Activated T-helper 1 cell treated with anti-CD3 and anti-CD28 coated beads, Interleukin-12 subunit alpha, Interleukin-12 subunit beta, Interleukin-2, Interleukin-4 antibody, amounts not matched to agents 30 ng/mL and 10 ng/mL and 1 ng/mL, durations not matched to agents 14 hours and 24 hours and 36 hours (primary cell): ENCODE measurements at regions not wholly inside any gene's neighbourhood (a gene's known extent, or its start where the extent isn't known, plus 50 kb on each side); places are given as distances from the start of the nearest gene placed in this dataset.

Experiments used
- DNase-seq: peaks from one replicate; pipeline ENCODE4 v3.0.0; 2021; ENCODE audit warnings: low spot score
- H3K27ac Mint-ChIP-seq: one replicate; pipeline ENCODE4 v1.8.0; 2021; ENCODE audit warnings: mild to moderate bottlenecking, mixed read lengths
- H3K27me3 Mint-ChIP-seq: one replicate; pipeline ENCODE4 v1.8.0; 2022; ENCODE audit warnings: mild to moderate bottlenecking, moderate library complexity, mixed read lengths; ENCODE audit not compliant: insufficient read depth
- H3K36me3 Mint-ChIP-seq: one replicate; pipeline ENCODE4 v1.8.0; 2021; ENCODE audit warnings: low read depth, mixed read lengths
- H3K4me1 Mint-ChIP-seq: one replicate; pipeline ENCODE4 v1.8.0; 2021; ENCODE audit warnings: low read depth, mixed read lengths
- H3K4me3 Mint-ChIP-seq: one replicate; pipeline ENCODE4 v1.8.0; 2021; ENCODE audit warnings: mild to moderate bottlenecking, moderate library complexity, mixed read lengths
- H3K9me3 Mint-ChIP-seq: one replicate; pipeline ENCODE4 v1.8.0; 2021; ENCODE audit warnings: mixed read lengths
- intact Hi-C: fragments of 100-400 bp; cut with micrococcal nuclease; formaldehyde crosslinking; loops from one replicate; pipeline ENCODE4 v1.15.1; 2024

DNA sequence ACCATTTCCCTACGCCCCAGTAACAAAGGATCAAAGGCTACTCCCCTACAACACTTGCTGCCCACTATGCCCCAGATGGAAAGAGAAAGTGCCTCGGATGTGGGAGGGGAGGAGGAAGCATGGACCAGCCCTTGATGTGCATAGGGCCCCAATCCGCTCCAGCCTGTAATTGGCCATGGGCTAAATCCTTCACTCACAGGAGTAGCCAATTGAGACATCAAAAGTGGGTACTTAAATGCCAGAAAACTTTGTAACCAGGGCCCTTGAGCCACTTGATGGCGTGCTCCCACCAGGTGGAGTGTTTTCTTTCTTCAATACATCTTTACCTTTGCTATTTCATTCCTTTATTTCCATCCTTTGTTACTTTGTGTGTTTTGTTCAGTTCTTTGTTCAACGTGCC, 500.5 kb upstream of the LRRN3 start:
- Mint-ChIP-seq H3K27ac (no peak overlapping the region), H3K4me3 (no peak overlapping the region), H3K36me3 (no peaks in the 10 kb centered on the region), H3K9me3 (no peaks in the 10 kb centered on the region), H3K4me1 (no peaks in the 10 kb centered on the region), H3K27me3 (peaks cover 5% of the 10 kb centered on the region)
- intact Hi-C loops: loop anchor here (2.0 kb wide), 1 partner anchor 508 kb away; no protein-coding TSS in a partner anchor
- no peak for DNase-seq

DNA sequence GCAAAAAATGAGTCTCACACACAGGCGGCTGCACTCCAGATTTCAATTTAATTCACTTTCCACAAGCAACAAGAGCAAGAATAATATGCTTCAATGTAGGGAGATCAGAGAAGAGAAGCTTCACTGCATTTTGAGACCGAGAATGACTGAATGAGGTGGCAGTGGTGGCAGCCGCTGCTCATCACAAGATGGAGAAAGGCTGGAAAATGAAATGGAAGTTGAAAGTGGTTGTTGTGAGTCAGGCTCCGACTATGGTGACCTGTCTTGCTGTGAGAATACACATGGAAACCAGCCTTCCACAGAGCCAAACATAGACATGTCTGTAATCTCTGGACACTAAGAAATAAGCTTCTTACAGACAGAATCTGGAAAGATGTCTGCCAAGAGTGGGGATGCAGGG, 499.6 kb upstream of the LRRN3 start:
- Mint-ChIP-seq H3K4me1 (no peaks in the 10 kb centered on the region), H3K4me3 (no peak overlapping the region), H3K36me3 (no peaks in the 10 kb centered on the region), H3K9me3 (no peaks in the 10 kb centered on the region), H3K27ac (no peak overlapping the region), H3K27me3 (peaks cover 5% of the 10 kb centered on the region)
- DNase-seq: no peak
- intact Hi-C loops: loop anchor here (2.0 kb wide), 1 partner anchor 507 kb away; no protein-coding TSS in a partner anchor

- Mint-ChIP-seq H3K27ac (no peak overlapping the region), H3K36me3 (no peaks in the 10 kb centered on the region), H3K4me3 (no peak overlapping the region), H3K4me1 (no peaks in the 10 kb centered on the region), H3K9me3 (no peaks in the 10 kb centered on the region), H3K27me3 (peaks cover 2% of the 10 kb centered on the region)
- intact Hi-C loops: no loop called here
- no peak for DNase-seq
These were observed 498.4 kb upstream of the LRRN3 start for GRCh38 chr7:110592557-110592956.

GRCh38 chr7:110593355-110593754, 497.6 kb upstream of the LRRN3 start:
- intact Hi-C loops: no loop called here
- no peaks in the 10 kb centered on the region for H3K36me3 Mint-ChIP-seq
- H3K27me3 Mint-ChIP-seq: no peaks in the 10 kb centered on the region
- no peak overlapping the region for H3K27ac Mint-ChIP-seq
- no peak overlapping the region for H3K4me3 Mint-ChIP-seq
- no peak for DNase-seq
- no peaks in the 10 kb centered on the region for H3K9me3 Mint-ChIP-seq
- no peaks in the 10 kb centered on the region for H3K4me1 Mint-ChIP-seq

DNA sequence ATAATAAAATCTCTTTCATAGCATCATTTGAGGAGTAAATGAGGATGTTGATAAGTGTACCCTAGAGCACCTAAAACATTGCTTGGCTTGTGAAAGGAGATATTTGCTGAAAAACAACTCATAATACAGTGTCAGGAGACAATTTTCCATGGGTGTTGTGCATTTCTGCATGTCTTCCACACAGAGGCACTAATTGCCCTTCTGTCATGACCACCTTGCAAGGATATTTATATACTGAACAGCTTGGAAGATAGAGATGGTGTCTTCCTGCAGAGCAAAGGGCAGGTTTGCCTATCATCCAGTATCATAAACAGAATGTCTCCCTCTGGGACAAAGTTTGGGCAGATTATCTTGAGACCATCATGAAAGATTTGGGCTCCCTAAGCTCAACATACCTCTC, 495.2 kb upstream of the LRRN3 start:
- Mint-ChIP-seq H3K4me3 (no peak overlapping the region), H3K27ac (no peak overlapping the region), H3K4me1 (no peaks in the 10 kb centered on the region), H3K27me3 (no peaks in the 10 kb centered on the region), H3K36me3 (no peaks in the 10 kb centered on the region), H3K9me3 (no peaks in the 10 kb centered on the region)
- intact Hi-C loops: no loop called here
- no peak for DNase-seq

- Mint-ChIP-seq H3K4me1 (no peaks in the 10 kb centered on the region), H3K27me3 (no peaks in the 10 kb centered on the region), H3K36me3 (no peaks in the 10 kb centered on the region), H3K4me3 (no peak overlapping the region), H3K27ac (no peak overlapping the region), H3K9me3 (no peaks in the 10 kb centered on the region)
- DNase-seq: no peak
- intact Hi-C loops: no loop called here
These were observed 490.0 kb upstream of the LRRN3 start for GRCh38 chr7:110600956-110601355.

GRCh38 chr7:110601710-110602109, 489.2 kb upstream of the LRRN3 start:
- intact Hi-C loops: no loop called here
- Mint-ChIP-seq H3K27ac (no peak overlapping the region), H3K27me3 (no peaks in the 10 kb centered on the region), H3K4me3 (no peak overlapping the region), H3K4me1 (no peaks in the 10 kb centered on the region), H3K9me3 (no peaks in the 10 kb centered on the region), H3K36me3 (no peaks in the 10 kb centered on the region)
- DNase-seq: no peak

DNA sequence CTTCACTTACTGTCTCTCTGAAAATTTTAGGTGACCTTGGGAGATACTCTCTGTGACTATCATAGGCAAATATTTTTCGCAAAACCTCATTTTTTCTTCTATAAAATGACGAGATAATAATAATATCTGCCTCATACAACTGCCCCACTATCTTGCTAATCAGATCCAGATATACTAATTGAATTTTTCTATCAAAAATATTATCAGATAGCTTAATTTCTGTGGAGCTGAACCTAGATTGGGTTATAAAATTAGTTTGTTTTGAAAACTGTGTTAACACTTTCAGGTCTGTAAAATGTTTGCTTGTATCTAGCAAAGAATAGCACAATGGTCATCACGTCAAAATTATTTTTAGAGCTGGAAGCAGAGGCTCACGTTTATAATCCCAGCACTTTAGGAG, 486.7 kb upstream of the LRRN3 start:
- no peak overlapping the region for H3K27ac Mint-ChIP-seq
- H3K9me3 Mint-ChIP-seq: peaks cover 4% of the 10 kb centered on the region
- intact Hi-C loops: no loop called here
- H3K27me3 Mint-ChIP-seq: no peaks in the 10 kb centered on the region
- peaks cover 4% of the 10 kb centered on the region for H3K4me1 Mint-ChIP-seq
- no peaks in the 10 kb centered on the region for H3K36me3 Mint-ChIP-seq
- H3K4me3 Mint-ChIP-seq: no peak overlapping the region
- DNase-seq: no peak

GRCh38 chr7:110604885-110605284, 486.0 kb upstream of the LRRN3 start:
- H3K27me3 Mint-ChIP-seq: no peaks in the 10 kb centered on the region
- no peak overlapping the region for H3K27ac Mint-ChIP-seq
- intact Hi-C loops: no loop called here

GRCh38 chr7:110607050-110607857, 483.7 kb upstream of the LRRN3 start:
- Mint-ChIP-seq H3K27me3 (no peaks in the 10 kb centered on the region), H3K4me1 (peaks cover 4% of the 10 kb centered on the region), H3K9me3 (peaks cover 4% of the 10 kb centered on the region), H3K4me3 (no peak overlapping the region), H3K27ac (no peak overlapping the region), H3K36me3 (no peaks in the 10 kb centered on the region)
- intact Hi-C loops: no loop called here
- DNase-seq: no peak

More at GRCh38 chr7:110604885-110605284, 486.0 kb upstream of the LRRN3 start:
- no peak overlapping the region for H3K4me3 Mint-ChIP-seq
- DNase-seq: no peak
- peaks cover 4% of the 10 kb centered on the region for H3K4me1 Mint-ChIP-seq
- peaks cover 4% of the 10 kb centered on the region for H3K9me3 Mint-ChIP-seq
- H3K36me3 Mint-ChIP-seq: no peaks in the 10 kb centered on the region

GRCh38 chr7:110609336-110609735, 481.6 kb upstream of the LRRN3 start:
- Mint-ChIP-seq H3K36me3 (no peaks in the 10 kb centered on the region), H3K9me3 (peaks cover 4% of the 10 kb centered on the region), H3K4me3 (no peak overlapping the region), H3K27me3 (no peaks in the 10 kb centered on the region), H3K27ac (no peak overlapping the region), H3K4me1 (peaks cover 4% of the 10 kb centered on the region)
- intact Hi-C loops: no loop called here
- no peak for DNase-seq

DNA sequence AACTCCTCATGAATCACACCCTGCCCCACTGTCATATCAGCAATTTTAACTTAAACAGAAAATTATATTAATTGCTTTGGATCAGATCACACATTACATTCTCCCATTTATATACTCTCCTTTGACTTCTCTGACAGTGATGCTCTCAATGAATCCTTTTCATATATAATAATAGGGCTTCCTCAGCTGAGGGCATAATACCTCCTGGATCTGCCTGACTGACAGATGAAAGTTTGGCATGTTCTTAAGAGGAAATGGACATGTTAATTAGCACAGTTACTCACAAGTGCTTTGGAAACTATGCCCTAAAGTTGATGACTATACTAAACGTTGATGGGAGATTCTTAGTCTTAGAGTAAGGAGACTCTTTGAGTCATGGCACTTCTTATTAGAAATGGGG, 478.2 kb upstream of the LRRN3 start:
- H3K4me3 Mint-ChIP-seq: no peak overlapping the region
- H3K9me3 Mint-ChIP-seq: peaks cover 4% of the 10 kb centered on the region
- H3K36me3 Mint-ChIP-seq: no peaks in the 10 kb centered on the region
- H3K27ac Mint-ChIP-seq: no peak overlapping the region
- no peak for DNase-seq
- peaks cover 2% of the 10 kb centered on the region for H3K27me3 Mint-ChIP-seq
- intact Hi-C loops: no loop called here
- H3K4me1 Mint-ChIP-seq: no peaks in the 10 kb centered on the region
